ENCODE measurements at regions not wholly inside any gene's neighbourhood (a gene's known extent, or its start where the extent isn't known, plus 50 kb on each side); places are given as distances from the start of the nearest gene placed in this dataset.

DNA sequence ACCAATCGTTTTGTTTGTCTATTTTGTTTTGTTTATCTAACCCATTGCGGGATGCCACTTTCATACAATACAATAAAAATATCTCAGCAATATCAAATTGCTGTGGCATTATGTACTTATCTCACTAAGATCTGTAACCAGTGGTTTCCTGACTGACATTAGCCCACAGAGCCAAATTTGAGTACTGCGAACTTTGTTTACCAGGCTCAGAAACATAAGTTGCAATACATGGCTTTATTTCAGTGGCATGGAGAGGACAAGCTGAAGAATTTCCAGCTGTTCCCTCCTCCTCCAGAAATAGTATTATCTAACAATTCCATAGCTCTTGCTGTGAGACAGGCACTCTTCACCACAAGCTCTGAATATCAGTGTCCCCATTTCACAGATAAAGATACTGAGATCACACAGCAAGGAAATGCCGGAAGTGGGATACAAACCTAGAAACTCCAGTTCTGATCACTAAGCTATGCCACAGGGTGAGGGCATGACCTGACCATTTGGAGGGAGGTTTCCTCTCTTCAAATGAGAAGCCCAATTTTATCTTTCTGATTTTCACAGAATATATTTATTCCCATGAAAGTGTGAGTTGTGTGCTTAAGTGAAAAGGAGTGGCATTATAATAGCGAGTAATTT is 469.9 kb upstream of the CBLB start:
- H3K27me3 Mint-ChIP-seq (ENCODE audit: insufficient read depth, low read depth, poor library complexity), result no peaks in the 10 kb centered on the region
- Histone ChIP-seq H3K9me2 (ENCODE audit: insufficient read depth) (no peaks in the 10 kb centered on the region), H2AFZ (no peak overlapping the region), H3K4me2 (no peak overlapping the region), H3F3A (replicated peaks; ENCODE audit: low read depth) (no peaks in the 10 kb centered on the region), H3K79me2 (replicated peaks; ENCODE audit: insufficient read depth) (no peaks in the 10 kb centered on the region), H4K20me1 (replicated peaks; ENCODE audit: insufficient read depth) (no peaks in the 10 kb centered on the region), H3K4me3 (no peak overlapping the region), H3K27ac (ENCODE audit: low read depth) (no peak overlapping the region), H3K36me3 (ENCODE audit: insufficient read depth) (no peaks in the 10 kb centered on the region), H3K27me3 (ENCODE audit: insufficient read depth) (no peaks in the 10 kb centered on the region), H3K4me1 (ENCODE audit: insufficient read depth) (no peaks in the 10 kb centered on the region)
- H3K27ac Mint-ChIP-seq, result no peak overlapping the region
- no peaks in the 10 kb centered on the region for H3K36me3 Mint-ChIP-seq (ENCODE audit: low read depth)
- TF ChIP-seq ZNF114 (CRISPR knock-in tag; IDR thresholded peaks at IDR 0.05) (no peak), EZH2 (IDR thresholded peaks at IDR 0.05; ENCODE audit: low read depth, unreplicated experiment) (no peak), POLR2AphosphoS5 (IDR thresholded peaks at IDR 0.05; ENCODE audit: low read depth) (no peak), STAT1 (IDR thresholded peaks at IDR 0.05; ENCODE audit: unreplicated experiment) (no peak), CREB1 (CRISPR knock-in tag; IDR thresholded peaks at IDR 0.05; ENCODE audit: low read depth) (no peak), NANOG (IDR thresholded peaks at IDR 0.05; ENCODE audit: borderline replicate concordance) (no peak), EZH2phosphoT487 (IDR thresholded peaks at IDR 0.05; ENCODE audit: unreplicated experiment) (no peak), JUNB (IDR thresholded peaks at IDR 0.05; ENCODE audit: unreplicated experiment) (no peak), ZNF331 (CRISPR knock-in tag; IDR thresholded peaks at IDR 0.05; ENCODE audit: low read depth) (no peak)
- TF ChIP-seq, protein P1, sequence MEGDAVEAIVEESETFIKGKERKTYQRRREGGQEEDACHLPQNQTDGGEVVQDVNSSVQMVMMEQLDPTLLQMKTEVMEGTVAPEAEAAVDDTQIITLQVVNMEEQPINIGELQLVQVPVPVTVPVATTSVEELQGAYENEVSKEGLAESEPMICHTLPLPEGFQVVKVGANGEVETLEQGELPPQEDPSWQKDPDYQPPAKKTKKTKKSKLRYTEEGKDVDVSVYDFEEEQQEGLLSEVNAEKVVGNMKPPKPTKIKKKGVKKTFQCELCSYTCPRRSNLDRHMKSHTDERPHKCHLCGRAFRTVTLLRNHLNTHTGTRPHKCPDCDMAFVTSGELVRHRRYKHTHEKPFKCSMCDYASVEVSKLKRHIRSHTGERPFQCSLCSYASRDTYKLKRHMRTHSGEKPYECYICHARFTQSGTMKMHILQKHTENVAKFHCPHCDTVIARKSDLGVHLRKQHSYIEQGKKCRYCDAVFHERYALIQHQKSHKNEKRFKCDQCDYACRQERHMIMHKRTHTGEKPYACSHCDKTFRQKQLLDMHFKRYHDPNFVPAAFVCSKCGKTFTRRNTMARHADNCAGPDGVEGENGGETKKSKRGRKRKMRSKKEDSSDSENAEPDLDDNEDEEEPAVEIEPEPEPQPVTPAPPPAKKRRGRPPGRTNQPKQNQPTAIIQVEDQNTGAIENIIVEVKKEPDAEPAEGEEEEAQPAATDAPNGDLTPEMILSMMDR (conservative IDR thresholded peaks at IDR 0.05; ENCODE audit: low read depth in 2 of 2), result no peak
- TF ChIP-seq, protein P2, sequence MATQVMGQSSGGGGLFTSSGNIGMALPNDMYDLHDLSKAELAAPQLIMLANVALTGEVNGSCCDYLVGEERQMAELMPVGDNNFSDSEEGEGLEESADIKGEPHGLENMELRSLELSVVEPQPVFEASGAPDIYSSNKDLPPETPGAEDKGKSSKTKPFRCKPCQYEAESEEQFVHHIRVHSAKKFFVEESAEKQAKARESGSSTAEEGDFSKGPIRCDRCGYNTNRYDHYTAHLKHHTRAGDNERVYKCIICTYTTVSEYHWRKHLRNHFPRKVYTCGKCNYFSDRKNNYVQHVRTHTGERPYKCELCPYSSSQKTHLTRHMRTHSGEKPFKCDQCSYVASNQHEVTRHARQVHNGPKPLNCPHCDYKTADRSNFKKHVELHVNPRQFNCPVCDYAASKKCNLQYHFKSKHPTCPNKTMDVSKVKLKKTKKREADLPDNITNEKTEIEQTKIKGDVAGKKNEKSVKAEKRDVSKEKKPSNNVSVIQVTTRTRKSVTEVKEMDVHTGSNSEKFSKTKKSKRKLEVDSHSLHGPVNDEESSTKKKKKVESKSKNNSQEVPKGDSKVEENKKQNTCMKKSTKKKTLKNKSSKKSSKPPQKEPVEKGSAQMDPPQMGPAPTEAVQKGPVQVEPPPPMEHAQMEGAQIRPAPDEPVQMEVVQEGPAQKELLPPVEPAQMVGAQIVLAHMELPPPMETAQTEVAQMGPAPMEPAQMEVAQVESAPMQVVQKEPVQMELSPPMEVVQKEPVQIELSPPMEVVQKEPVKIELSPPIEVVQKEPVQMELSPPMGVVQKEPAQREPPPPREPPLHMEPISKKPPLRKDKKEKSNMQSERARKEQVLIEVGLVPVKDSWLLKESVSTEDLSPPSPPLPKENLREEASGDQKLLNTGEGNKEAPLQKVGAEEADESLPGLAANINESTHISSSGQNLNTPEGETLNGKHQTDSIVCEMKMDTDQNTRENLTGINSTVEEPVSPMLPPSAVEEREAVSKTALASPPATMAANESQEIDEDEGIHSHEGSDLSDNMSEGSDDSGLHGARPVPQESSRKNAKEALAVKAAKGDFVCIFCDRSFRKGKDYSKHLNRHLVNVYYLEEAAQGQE (IDR thresholded peaks at IDR 0.05; ENCODE audit: unreplicated experiment), result no peak
- TF ChIP-seq, protein P3, sequence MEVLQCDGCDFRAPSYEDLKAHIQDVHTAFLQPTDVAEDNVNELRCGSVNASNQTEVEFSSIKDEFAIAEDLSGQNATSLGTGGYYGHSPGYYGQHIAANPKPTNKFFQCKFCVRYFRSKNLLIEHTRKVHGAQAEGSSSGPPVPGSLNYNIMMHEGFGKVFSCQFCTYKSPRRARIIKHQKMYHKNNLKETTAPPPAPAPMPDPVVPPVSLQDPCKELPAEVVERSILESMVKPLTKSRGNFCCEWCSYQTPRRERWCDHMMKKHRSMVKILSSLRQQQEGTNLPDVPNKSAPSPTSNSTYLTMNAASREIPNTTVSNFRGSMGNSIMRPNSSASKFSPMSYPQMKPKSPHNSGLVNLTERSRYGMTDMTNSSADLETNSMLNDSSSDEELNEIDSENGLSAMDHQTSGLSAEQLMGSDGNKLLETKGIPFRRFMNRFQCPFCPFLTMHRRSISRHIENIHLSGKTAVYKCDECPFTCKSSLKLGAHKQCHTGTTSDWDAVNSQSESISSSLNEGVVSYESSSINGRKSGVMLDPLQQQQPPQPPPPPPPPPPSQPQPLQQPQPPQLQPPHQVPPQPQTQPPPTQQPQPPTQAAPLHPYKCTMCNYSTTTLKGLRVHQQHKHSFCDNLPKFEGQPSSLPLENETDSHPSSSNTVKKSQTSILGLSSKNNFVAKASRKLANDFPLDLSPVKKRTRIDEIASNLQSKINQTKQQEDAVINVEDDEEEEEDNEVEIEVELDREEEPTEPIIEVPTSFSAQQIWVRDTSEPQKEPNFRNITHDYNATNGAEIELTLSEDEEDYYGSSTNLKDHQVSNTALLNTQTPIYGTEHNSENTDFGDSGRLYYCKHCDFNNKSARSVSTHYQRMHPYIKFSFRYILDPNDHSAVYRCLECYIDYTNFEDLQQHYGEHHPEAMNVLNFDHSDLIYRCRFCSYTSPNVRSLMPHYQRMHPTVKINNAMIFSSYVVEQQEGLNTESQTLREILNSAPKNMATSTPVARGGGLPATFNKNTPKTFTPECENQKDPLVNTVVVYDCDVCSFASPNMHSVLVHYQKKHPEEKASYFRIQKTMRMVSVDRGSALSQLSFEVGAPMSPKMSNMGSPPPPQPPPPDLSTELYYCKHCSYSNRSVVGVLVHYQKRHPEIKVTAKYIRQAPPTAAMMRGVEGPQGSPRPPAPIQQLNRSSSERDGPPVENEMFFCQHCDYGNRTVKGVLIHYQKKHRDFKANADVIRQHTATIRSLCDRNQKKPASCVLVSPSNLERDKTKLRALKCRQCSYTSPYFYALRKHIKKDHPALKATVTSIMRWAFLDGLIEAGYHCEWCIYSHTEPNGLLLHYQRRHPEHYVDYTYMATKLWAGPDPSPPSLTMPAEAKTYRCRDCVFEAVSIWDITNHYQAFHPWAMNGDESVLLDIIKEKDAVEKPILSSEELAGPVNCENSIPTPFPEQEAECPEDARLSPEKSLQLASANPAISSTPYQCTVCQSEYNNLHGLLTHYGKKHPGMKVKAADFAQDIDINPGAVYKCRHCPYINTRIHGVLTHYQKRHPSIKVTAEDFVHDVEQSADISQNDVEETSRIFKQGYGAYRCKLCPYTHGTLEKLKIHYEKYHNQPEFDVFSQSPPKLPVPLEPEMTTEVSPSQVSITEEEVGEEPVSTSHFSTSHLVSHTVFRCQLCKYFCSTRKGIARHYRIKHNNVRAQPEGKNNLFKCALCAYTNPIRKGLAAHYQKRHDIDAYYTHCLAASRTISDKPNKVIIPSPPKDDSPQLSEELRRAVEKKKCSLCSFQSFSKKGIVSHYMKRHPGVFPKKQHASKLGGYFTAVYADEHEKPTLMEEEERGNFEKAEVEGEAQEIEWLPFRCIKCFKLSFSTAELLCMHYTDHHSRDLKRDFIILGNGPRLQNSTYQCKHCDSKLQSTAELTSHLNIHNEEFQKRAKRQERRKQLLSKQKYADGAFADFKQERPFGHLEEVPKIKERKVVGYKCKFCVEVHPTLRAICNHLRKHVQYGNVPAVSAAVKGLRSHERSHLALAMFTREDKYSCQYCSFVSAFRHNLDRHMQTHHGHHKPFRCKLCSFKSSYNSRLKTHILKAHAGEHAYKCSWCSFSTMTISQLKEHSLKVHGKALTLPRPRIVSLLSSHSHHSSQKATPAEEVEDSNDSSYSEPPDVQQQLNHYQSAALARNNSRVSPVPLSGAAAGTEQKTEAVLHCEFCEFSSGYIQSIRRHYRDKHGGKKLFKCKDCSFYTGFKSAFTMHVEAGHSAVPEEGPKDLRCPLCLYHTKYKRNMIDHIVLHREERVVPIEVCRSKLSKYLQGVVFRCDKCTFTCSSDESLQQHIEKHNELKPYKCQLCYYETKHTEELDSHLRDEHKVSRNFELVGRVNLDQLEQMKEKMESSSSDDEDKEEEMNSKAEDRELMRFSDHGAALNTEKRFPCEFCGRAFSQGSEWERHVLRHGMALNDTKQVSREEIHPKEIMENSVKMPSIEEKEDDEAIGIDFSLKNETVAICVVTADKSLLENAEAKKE (CRISPR knock-in tag; IDR thresholded peaks at IDR 0.05), result no peak
- TF ChIP-seq, protein P4, sequence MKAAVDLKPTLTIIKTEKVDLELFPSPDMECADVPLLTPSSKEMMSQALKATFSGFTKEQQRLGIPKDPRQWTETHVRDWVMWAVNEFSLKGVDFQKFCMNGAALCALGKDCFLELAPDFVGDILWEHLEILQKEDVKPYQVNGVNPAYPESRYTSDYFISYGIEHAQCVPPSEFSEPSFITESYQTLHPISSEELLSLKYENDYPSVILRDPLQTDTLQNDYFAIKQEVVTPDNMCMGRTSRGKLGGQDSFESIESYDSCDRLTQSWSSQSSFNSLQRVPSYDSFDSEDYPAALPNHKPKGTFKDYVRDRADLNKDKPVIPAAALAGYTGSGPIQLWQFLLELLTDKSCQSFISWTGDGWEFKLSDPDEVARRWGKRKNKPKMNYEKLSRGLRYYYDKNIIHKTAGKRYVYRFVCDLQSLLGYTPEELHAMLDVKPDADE (IDR thresholded peaks at IDR 0.05), result no peak
- no peak for DNase-seq (ENCODE audit: low spot score)
- no peak for ATAC-seq
- H3K9me3 Mint-ChIP-seq, result no peaks in the 10 kb centered on the region
- H3K4me1 Mint-ChIP-seq, result peaks cover 2% of the 10 kb centered on the region; the same call in 2 of the 3 replicates
- H3K4me3 Mint-ChIP-seq, result no peak overlapping the region

All from GM23338 (cell line).